ENCODE measurements at regions not wholly inside any gene's neighbourhood (a gene's known extent, or its start where the extent isn't known, plus 50 kb on each side); places are given as distances from the start of the nearest gene placed in this dataset.
"Not testable (repeated sequence)": the region's sequence is repeated elsewhere in the genome, so short reads cannot be mapped to it uniquely, and the experiment has no call there.

DNA sequence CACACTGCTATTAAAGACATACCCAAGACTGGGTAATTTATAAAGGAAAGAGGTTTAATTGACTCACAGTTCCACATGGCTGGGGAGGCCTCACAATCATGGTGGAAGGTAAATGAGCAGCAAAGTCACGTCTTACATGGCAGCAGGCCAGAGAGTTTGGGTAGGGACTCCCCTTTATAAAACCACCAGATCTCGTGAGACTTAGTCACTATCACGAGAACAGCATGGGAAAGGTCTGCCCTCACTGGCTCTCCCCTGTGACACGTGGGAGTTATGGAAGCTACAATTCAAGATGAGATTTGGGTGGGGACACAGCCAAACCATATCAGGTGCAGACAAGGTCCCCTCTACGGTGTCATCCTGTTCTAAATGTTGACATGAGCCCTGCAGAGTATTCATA lies 332.5 kb downstream of the QKI start:
- DNase-seq = not testable (repeated sequence)

DNA sequence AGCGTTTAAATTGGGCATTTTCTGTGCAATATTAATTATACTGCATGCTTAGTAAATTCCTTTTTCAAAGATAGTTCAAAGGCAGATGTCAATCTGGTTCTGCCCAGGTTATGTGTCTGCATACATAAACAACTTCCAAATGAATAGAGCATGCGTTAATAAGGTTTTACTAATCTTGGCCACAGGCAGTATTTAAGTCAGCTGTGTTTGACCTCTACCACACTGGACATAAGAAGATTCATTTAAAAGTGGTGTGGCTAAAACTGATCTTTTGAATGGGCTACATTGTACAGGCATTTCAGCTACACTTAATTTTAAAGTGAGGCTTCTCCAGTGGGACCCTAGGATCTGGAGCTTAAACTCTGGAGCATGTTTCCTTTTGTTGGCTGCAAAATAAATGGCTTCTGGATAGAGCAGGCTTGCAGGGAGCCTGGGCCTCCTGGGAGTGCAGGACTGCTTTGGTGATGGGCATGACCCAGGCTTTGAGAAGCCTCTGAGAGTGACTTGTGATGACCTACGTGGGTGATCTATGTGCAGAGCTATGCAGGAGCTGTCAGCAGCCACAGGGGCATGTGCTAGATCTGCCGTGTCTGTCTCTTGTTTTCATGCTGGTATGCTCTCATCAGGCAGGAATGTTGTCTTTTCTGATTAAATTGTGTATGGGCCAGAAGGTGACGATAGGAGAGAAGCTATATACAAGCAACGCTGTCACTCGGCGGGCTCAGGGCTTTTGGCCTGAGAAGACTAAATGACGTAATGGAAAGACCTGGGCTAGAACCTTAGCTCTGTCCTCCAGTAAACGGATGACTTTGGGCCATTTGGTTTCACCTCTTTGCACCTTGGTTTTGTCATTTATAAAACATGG lies 331.2 kb downstream of the QKI start:
- no peak for DNase-seq

DNA sequence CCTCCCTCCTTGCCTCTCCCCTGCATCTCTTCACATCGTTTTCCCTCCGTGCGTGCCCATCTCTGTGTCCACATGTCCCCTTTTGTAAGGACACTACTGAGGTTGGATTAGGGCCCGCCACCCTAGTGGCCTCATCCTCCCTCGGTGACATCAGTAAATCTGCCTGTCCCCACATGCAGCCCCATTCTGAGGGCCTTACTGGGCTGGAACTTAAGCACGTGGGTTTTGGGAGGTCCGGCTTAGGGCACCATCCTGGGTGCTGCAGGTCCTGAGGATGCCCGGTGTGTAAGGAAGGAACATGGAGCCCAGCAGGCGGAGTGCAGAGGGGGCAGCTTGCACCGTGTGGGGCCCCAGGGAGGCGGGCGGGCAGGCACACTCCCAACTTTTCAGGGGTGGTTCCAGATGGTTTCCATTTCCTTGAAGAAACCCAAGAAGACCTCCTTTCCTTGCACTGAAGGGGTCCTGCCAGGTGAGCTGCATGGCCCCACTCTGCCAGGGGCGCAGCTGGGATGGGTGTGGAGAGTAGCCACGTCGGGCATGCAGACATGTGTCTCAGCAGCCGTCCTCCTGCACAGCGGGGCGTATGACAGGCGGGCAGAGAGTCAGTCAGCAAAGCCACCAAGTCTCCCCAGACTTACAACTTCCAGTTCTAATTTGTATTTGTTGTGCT lies 329.9 kb downstream of the QKI start:
- DNase-seq = no peak

DNA sequence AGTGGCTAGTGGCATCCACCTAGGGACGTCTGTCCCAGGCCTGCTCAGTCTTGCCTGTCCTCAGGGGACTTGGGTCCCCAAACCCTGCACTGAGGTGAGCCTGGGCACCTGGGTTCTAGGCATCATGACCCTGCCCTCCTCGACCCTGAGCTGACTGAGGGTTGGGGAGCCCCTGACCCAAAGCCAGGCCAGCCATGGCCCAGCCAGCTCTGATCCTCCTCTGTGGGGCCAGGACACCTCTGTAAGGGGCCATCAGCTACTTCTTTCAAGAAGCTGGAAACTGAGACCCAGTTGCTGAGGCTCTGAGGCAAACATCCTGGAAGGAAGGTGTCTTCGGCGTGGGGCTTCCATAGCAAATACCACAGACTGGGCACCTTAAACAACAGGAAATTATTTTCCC lies 329.3 kb downstream of the QKI start:
- no peak for DNase-seq

DNA sequence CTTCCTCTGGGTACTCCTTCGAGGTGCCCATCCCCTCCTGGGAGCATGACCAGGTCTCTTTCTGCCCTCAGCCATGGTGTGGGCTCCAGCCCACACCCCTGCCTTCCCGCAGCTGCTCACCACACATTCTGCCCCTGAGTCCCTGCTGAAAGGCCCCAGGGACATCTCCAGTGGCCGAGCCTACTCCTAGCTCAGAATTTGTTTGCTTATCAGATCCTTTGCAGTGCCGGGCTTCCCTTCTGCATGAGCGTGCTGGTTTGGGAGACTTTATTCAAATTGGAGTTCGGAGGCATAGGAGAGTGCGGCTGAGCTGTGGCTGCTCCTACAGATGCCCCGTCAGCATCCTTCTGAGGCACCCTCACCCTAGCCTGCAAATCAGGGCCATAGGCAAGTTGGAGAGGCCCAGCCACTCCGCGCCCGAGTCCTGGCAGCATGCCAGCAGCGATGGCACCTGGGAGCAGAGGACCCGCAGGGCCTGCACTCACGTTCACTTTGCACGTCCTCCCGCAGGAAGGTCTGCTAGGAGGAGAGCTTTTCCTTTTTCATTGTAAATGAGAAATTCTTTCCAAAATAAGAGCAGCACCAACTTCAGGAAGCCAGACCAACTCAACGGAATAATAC lies 327.3 kb downstream of the QKI start:
- DNase-seq = no peak

DNA sequence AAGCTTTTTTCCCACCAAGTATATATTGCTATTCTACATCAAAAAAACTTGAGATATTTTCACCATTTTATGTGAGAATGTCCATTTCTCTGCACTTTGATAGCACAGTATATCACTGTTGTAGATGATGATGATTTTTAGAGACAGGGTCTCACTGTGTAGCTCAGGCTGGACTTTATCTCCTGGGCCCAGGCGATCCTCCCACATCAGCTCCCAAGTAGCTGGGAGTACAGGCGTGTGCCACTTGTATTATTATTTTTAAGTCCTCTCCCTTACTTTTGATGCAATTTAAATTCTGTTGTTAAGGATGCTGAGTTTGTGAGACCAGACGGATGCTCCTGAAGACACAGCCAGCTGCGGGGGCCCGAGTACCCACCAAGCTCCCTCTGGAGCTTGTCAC lies 326.8 kb downstream of the QKI start:
- DNase-seq = no peak

DNA sequence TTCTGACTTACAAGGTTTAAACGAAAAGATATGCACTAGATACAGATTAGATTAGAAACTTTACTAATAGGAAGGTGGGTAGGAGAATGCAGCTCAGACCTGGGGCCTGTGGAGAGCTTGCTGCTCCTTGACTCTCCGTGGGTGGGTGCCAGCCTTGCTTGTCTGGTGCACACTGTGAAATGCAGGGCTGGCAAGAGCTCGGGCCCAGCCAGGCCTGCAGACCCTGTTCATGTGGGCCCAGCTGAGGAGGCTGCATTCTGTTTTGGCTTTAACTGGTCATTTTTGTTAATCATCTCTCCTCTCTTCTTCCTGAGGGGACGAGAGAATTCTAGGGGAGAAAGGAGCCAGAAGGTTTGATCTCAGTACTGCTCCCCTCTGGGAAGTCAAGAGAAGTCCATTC lies 325.4 kb downstream of the QKI start:
- DNase-seq = no peak

DNA sequence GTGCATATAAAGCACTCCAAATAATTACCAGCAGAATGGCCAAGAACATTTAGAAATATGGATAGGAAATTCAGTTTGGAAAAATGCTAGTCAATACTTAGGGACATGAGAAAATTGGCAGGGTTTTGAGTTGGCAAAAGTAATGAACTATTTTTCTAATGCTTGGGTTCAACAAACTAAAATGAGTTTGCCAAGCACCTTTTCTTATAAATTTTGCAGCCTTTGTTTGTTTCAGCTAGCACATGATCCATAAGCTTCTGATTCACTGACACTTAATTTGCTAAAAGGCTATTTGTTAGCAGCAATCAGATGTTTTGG lies 324.8 kb downstream of the QKI start:
- no peak for DNase-seq

DNA sequence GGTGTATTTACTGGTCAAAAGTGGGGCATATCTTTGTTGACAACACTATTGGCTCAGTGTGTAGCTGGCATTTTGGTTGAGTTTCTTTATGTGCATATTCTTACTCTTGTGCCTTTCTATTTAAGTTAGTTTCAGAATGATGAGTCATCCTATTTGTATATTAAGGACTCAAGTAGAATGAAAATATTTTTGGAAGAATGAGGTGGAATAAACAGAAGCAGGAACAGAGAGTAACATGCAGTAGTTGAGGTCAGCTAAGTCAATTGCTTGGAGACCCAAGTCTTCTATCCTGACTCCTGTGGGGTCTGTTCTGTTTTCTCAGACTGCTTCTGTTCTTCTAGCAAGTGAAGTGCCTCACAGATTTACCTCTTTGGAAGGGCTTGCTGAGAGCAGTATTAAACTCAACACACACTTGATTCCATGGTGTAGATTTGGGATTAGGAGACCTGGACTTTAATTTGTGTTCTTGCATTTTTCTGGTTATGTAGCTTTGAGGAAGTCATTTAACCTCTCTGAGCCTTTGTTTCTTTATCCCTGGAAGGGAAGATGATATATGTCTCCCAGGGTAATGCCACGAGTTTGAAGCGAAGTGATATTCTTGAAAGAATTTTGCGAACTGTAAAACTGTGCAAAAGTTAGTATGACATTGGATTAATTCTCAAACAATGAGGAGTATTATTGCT lies 324.3 kb downstream of the QKI start:
- no peak for DNase-seq

DNA sequence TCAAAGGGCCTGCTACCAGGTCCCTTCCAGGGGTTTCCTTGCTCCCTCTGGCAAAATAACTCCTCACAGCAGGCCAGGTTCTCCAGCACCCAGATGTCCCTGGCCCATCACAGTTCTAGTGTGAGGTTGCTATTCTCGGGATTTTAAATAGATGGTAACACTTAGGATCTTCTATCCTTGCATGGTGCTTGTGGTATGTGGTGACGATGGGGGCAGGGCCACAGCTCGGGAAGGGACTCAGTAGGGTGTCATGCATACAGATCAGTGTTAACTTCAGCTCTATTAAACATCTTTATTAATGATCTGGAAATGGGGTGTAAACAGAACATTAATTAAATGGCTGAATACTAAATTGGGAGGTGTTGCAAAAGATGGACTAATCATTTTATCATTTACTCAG lies 323.8 kb downstream of the QKI start:
- DNase-seq = no peak

DNA sequence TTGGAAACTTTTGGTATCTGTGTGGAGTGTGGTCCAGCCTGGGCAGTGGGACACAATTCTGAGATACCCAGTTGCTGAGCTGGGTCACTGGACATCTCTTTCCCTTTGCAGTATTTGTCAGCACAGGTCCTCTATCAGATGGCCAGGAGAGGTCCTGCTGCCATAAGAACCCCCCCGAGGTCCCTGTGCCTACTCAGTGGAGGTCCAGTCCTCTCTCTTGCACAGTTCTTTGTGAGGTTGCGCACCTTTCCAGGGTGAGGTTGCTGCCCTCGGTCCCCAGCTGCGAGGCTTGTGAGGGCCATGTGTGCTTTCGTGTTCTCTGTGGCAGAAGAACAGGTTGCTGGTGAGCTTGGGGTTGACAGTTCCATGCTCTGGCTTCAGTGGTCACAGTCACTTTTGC lies 320.6 kb downstream of the QKI start:
- DNase-seq = no peak

DNA sequence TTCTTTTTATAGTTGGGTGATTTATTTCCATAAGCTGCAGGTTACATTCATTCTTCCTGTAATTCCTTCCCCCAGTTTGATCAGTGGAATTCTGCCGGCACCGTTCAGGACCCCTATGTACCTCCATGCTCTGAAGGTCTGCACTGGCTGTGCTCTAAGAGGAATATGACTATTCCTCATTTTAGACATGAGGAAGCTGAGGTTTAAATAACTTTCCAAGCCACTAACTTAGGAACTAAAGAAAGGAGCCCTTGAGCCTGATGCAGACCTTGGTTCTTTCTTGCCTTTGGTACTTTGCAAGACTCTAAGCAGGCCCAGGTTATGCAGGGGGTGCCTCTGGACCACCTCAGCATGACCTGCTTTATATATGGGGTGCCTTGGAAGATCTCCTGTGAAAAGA lies 318.5 kb downstream of the QKI start:
- DNase-seq = no peak

DNA sequence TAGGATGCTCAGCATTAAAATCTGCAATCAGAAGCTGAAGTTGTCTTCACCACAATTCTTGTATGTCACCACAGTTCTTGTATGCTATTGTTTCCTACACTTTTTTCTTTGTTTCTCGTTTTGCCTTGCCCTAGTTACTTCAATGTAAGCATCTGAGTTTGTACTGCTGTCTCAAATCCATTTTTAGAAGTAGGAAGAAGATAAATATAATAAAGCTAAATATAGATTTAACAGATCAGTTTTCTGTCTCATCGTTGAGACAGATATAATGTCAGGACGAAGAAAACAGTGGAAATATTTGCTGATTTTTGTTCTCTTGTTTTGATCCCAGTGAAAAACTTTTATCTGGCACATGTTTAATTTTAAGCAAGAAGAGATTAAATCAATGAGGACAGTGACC lies 318.0 kb downstream of the QKI start:
- no peak for DNase-seq

DNA sequence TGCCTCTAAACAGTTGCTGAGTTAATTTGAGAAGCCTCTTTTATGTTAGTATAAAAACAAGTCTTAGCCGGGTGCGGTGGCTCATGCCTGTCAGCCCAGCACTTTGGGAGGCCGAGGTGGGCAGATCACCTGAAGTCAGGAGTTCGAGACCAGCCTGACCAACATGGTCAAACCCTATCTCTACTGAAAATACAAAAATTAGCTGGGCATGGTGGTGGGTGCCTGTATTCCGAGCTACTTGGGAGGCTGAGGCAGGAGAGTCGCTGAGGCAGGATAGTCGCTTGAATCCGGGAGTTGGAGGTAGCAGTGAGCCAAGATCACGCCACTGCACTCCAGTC lies 317.5 kb downstream of the QKI start:
- DNase-seq = not testable (repeated sequence)

DNA sequence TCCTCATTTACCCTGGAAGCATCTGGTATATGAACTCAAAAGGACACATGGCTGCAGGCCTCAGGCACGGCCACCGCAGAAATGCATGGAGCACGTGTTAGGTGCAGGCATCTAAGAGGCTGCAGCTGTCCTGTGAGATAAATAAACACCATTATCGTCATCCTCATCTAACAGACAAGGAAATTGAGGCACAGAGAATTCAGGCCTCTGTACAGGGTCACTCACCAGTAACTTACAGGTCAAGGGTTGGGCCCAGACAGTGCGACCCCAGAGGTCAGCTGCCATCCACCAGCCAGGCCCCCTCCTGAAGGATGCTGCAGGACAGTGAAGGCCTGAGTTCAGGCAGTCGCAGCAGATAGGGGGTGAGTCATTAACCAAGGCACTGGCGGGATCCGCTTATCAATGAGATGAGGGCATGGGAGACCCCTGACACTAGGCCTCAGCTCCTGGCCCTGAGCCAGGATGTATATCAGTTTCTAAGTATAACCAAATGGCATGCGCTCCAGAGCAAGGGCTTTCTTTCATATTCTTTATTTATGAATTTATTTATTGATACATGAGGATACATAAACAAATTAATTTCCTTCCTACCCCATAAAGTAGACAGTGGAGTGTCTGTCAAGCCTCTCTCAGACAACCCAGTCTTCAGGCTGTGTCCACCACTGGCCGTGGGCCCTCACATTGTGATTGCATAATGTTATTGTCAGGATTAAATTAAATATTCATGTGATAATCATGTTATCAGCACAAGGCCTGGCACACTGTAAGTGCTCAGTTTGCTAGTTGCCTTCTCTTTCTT lies 316.9 kb downstream of the QKI start:
- DNase-seq = no peak

DNA sequence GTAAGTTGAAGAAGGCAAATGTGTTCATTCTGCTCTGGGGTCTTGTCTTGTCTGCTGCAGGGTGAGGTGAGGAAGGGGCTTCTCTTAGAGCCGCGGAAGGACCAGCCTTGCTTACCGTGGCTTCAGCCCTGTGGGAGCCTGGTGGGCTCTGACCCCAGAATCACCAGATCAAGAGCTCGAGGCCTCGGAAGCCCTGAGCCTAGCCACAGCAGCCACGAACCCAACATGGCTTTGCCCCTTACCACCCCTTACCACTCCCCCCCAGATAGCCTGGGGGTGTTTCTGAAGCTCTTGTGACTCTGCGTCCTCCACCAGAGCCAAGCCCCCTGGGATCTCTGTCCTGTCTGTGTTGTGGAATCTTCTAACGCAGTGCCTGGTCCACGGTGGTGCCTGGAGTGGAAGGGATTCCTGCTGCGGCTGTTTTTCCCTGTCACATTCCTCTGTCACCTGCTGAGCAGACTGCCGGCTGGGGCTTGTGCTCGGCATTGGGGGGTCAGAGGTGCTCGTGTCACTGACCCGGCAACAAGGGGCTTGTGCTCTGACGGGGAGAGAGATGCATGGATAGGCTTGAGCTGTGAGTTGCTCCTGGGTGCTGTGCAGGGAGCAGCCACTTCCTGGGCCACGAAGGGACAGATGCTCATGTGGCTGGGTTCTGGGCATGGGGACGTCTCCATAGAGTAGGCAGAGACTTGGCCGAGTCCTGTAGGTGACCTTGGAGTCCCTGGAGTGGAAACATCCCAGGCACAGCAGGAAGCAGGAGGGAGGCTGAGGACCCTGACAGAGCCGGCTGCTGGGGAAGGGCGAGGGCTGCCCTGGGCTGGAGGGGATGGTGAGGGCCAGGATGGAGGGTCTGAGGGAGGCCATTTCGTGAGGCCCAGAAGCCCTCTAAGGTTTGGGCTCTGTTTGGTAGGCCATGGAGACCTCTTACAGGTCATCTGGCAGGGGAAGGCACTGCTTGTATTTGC lies 316.0 kb downstream of the QKI start:
- no peak for DNase-seq

DNA sequence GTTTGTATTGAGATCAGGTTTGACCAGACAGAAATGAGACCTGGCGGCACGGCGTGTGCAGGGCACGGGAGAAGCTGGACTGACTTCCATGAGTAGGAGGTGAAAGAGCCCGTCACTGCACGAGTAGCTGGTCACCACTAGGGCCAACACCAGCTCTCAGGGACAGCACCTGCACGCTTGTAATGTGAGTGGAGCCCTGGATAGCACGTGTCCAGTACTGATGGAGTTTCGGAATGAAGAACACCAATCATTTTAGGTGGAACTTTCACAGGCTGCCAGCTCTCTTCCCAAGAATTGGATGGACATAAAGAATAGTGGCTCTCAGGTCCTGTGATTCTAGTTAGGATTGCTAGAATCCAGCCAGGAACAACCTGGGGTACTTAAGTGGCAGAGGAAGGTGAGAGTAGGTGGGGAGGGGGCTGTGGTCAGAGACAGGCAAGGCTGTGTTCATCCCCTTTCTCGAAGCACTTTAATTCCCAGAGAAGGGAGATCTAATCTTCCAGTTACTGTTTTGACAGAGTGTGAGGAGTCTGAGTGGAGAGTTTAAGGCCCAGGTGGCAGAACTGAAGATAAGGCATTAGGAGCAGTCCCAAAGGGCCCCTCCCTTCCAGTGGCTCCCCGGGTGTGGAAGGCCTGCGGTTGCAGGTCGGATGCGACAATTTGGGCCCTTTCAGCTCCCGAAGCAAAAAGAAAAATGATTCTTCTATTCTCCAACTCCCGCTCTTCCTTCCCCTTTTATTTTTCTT lies 314.8 kb downstream of the QKI start:
- DNase-seq = no peak

DNA sequence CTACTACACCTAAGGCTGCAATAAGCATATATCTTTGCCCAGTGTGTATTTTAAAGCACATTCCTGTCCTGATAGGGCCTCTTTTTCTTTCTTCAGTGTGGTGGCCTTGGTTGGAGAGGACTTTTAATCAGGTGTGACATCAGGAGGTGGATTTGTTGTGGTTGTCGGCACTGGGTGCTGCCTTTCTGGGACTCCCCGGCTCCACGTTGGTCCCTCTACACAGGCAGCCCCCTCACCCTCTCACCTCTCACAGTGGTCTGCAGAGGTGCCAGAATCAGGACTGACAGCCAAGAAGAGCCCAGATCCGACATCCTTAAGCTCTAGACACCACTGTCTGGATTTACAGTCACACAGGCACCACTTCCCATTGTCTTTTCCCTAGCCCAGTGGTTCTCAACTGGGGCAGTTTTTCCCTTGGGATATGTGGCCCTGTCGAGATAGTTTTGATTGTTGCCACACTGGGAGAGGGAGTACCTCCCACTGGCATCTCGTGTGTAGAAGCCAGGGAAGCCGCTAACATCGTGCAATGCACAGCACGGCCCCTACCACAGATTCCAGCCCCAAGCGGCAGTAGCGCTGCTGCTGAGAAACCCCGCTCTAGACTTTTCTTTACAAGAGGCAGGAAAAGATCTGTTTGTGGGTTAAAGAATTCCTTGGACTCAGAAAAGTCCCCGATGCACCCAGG lies 314.1 kb downstream of the QKI start:
- no peak for DNase-seq

DNA sequence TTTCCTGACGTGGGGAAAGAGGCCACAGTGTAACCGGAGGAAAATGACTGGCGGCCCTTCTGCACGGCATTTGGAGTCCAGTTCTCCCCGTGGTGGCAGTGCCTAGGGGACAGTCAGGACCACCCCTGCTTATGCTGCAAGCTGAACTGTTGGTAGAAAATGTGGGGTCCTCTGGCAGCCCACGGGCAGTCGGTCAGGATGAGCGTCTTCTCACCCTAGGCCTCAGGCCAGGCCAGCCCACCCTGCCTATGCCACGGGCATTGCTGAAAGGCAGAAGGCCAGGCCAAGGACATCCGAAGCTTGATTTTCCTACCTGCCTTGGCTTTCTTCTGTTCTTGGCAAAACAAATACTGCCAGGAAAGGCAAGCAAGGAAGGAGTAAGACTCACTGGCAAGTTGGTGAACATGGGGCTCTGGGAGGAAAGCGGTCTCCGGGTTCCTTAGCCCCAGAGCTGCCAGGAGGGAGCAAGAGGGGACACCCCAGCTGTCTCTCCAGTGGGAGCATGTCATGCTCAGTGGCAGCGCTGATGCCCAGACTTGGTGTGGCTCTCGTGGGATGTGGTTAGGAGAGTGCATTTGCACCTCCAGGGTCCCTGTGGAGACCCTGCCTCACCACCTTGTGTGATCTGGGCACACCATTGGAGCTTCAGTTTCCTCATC lies 311.6 kb downstream of the QKI start:
- no peak for DNase-seq
